ENCODE measurements at regions not wholly inside any gene's neighbourhood (a gene's known extent, or its start where the extent isn't known, plus 50 kb on each side); places are given as distances from the start of the nearest gene placed in this dataset.
A peak's percentile ranks its signal among the peaks of the same experiment; 100 is the strongest.
"Not testable (repeated sequence)": the region's sequence is repeated elsewhere in the genome, so short reads cannot be mapped to it uniquely, and the experiment has no call there.

DNA sequence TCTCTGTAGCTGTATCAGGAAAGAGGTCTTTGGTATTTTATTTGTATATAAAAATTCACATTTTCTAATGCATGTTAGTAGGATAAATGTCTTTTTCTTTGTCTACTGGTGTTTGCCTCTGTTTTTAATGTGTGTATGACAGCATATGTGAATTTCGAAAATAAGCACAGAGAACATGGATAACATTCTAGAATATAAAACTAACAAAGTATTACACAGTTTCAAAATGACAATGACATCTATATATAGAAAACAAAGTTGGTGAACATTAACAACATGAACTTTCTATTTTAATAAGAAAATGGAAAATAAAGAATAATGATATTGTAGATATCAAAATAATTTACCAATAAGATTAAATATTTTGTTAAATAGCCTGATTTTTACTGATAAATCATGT, 608.0 kb downstream of the COL12A1 start:
- no peaks in the 10 kb centered on the region for H3K36me3 Mint-ChIP-seq
- DNase-seq (ENCODE audit: extremely low spot score, unreplicated experiment): no peak
- no peak for TF ChIP-seq CTCF (conservative IDR thresholded peaks at IDR 0.05)
- no peaks in the 10 kb centered on the region for H3K9me3 Mint-ChIP-seq
- no peaks in the 10 kb centered on the region for H3K4me1 Mint-ChIP-seq (ENCODE audit: unreplicated experiment)
- H3K27ac Mint-ChIP-seq: no peak overlapping the region
- no peak overlapping the region for H3K4me3 Mint-ChIP-seq
- no peaks in the 10 kb centered on the region for H3K27me3 Mint-ChIP-seq

DNA sequence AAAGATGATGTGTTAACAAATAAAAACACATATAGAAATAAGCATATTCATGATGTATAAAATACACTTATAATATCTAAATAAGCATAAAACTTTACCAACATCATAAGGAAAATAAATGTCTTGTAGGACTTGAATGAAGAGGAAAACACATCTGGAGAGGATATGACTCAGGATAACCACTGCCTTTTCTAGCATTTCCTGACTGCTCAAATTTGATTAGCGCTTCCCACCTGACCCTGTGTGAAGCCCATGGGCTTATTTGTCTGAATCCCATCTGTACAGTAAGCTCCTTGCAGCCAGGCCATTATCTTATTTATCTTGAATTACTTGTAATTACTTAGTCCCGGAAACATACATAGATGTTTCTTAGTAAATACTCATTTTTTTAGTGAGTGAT, 608.6 kb downstream of the COL12A1 start:
- DNase-seq (ENCODE audit: extremely low spot score, unreplicated experiment): no peak
- Mint-ChIP-seq H3K9me3 (peaks cover 2% of the 10 kb centered on the region), H3K4me1 (ENCODE audit: unreplicated experiment) (no peaks in the 10 kb centered on the region), H3K4me3 (no peak overlapping the region), H3K27ac (no peak overlapping the region), H3K36me3 (no peaks in the 10 kb centered on the region), H3K27me3 (no peaks in the 10 kb centered on the region)
- no peak for TF ChIP-seq CTCF (conservative IDR thresholded peaks at IDR 0.05)

GRCh38 chr6:74596588-74596987, 609.3 kb downstream of the COL12A1 start:
- DNase-seq (ENCODE audit: extremely low spot score, unreplicated experiment): no peak
- Mint-ChIP-seq H3K9me3 (peaks cover 9% of the 10 kb centered on the region), H3K4me3 (no peak overlapping the region), H3K27me3 (no peaks in the 10 kb centered on the region), H3K4me1 (ENCODE audit: unreplicated experiment) (no peaks in the 10 kb centered on the region), H3K36me3 (no peaks in the 10 kb centered on the region), H3K27ac (no peak overlapping the region)
- TF ChIP-seq CTCF (conservative IDR thresholded peaks at IDR 0.05): no peak

DNA sequence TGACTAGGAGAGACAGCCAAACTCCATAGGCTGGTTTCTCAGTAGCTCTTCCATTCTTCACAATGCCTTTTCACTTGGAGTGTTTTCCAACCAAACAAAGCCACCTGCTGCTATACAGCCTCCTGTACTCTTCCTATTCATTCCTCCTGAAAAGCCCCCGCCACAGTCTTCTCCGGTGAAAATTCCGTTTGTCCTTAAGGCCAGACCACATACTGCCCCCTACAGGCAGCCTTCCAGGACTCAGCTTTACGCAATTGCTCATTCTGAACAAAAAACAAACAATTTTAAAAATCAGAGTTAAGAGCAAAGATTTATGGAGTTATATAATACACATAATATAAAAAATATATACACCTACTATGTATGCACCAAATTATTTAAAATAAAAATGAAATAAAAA, 611.5 kb downstream of the COL12A1 start:
- not testable (repeated sequence) for H3K36me3 Mint-ChIP-seq; H3K4me1 Mint-ChIP-seq (ENCODE audit: unreplicated experiment); DNase-seq (ENCODE audit: extremely low spot score, unreplicated experiment); H3K27ac Mint-ChIP-seq; H3K27me3 Mint-ChIP-seq; H3K4me3 Mint-ChIP-seq
- peak; percentile 63 for TF ChIP-seq CTCF (conservative IDR thresholded peaks at IDR 0.05)
- peaks cover 12% of the 10 kb centered on the region for H3K9me3 Mint-ChIP-seq

- no peak overlapping the region for H3K27ac Mint-ChIP-seq
- peaks cover 12% of the 10 kb centered on the region for H3K9me3 Mint-ChIP-seq
- no peak for DNase-seq (ENCODE audit: extremely low spot score, unreplicated experiment)
- H3K36me3 Mint-ChIP-seq: no peaks in the 10 kb centered on the region
- TF ChIP-seq CTCF (conservative IDR thresholded peaks at IDR 0.05): no peak
- H3K4me3 Mint-ChIP-seq: no peak overlapping the region
- H3K4me1 Mint-ChIP-seq (ENCODE audit: unreplicated experiment): no peaks in the 10 kb centered on the region
- no peaks in the 10 kb centered on the region for H3K27me3 Mint-ChIP-seq
Measured at GRCh38 chr6:74588094-74588832, 617.6 kb downstream of the COL12A1 start.

Measured in type B pancreatic cell (in vitro differentiated cells).